NCI-H345 treated with DMSO at 0.1 percent for 48 hours (cell line): ENCODE measurements at regions not wholly inside any gene's neighbourhood (a gene's known extent, or its start where the extent isn't known, plus 50 kb on each side); places are given as distances from the start of the nearest gene placed in this dataset.

Source experiments
- DNase-seq: peaks from one replicate; lab custom pipeline; 2025; ENCODE audit not compliant: unreplicated experiment; lab: John Stamatoyannopoulos, UW

- DNase-seq: no peak
These were observed 1076.8 kb downstream of the TUSC7 start for GRCh38 chr3:117786349-117786748.

GRCh38 chr3:117788061-117788460 lies 1078.5 kb downstream of the TUSC7 start:
- no peak for DNase-seq

GRCh38 chr3:117788506-117788905 lies 1078.9 kb downstream of the TUSC7 start:
- DNase-seq: no peak

GRCh38 chr3:117790235-117790987 lies 1080.8 kb downstream of the TUSC7 start:
- DNase-seq: no peak

GRCh38 chr3:117793622-117794265 lies 1084.2 kb downstream of the TUSC7 start:
- no peak for DNase-seq

- no peak for DNase-seq
These were observed 1088.6 kb downstream of the TUSC7 start for GRCh38 chr3:117798221-117798620.

- no peak for DNase-seq
These were observed 1089.3 kb downstream of the TUSC7 start for GRCh38 chr3:117798687-117799386.

- no peak for DNase-seq
These were observed 1089.8 kb downstream of the TUSC7 start for GRCh38 chr3:117799387-117799735.

GRCh38 chr3:117801912-117802239 lies 1092.3 kb downstream of the TUSC7 start:
- no peak for DNase-seq

GRCh38 chr3:117809186-117810081 lies 1099.9 kb downstream of the TUSC7 start:
- no peak for DNase-seq

- no peak for DNase-seq
These were observed 1102.2 kb downstream of the TUSC7 start for GRCh38 chr3:117811786-117812185.

- DNase-seq: no peak
These were observed 1105.4 kb downstream of the TUSC7 start for GRCh38 chr3:117814975-117815374.

- DNase-seq: no peak
These were observed 1107.5 kb downstream of the TUSC7 start for GRCh38 chr3:117817103-117817502.

- DNase-seq: no peak
These were observed 1109.0 kb downstream of the TUSC7 start for GRCh38 chr3:117818592-117818991.

GRCh38 chr3:117820658-117821299 lies 1111.2 kb downstream of the TUSC7 start:
- DNase-seq: no peak

- no peak for DNase-seq
These were observed 1112.8 kb downstream of the TUSC7 start for GRCh38 chr3:117822416-117822815.

GRCh38 chr3:117836296-117836695 lies 1126.7 kb downstream of the TUSC7 start:
- DNase-seq: no peak

GRCh38 chr3:117837391-117837790 lies 1127.8 kb downstream of the TUSC7 start:
- DNase-seq: no peak

- peak; percentile 11 for DNase-seq
These were observed 1132.5 kb downstream of the TUSC7 start for GRCh38 chr3:117842086-117842485.

GRCh38 chr3:117843356-117843755 lies 1133.8 kb downstream of the TUSC7 start:
- no peak for DNase-seq

GRCh38 chr3:117844676-117845075 lies 1135.1 kb downstream of the TUSC7 start:
- no peak for DNase-seq
